ENCODE measurements at regions not wholly inside any gene's neighbourhood (a gene's known extent, or its start where the extent isn't known, plus 50 kb on each side); places are given as distances from the start of the nearest gene placed in this dataset.

DNA sequence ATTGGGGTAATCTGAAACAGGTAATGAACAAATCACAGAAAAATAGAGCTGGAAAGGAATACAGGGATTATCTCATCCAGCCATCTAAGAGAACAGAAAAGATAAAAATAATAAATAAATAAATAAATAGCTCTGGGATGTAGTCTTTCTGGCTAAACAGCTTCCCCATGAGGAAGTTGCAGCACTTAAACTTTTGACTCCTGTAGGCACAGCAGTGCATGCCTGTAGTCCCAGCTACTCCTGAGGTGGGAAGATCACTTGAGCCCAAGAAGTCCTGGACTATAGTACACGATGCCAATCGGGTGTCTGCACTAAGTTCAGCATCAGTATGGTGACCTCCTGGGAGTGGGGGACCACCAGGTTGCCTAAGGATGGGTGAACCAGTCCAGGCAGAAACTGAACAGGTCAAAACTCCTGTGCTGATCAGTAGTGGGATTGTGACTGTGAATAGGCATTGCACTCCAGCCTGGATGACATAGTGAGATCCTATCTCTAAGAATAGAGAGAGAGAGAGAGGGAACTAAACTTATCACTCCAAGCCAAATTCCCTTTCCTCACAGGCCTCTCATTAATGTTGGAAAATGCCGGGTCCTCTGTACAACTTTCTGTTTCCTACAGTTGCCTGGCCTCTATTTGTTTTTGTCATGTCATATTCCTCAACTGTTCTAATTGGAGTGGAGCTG, 61.7 kb upstream of the CDK13 start:
- DNase-seq (ENCODE audit: low read depth in 2 of 2), result no peak

DNA sequence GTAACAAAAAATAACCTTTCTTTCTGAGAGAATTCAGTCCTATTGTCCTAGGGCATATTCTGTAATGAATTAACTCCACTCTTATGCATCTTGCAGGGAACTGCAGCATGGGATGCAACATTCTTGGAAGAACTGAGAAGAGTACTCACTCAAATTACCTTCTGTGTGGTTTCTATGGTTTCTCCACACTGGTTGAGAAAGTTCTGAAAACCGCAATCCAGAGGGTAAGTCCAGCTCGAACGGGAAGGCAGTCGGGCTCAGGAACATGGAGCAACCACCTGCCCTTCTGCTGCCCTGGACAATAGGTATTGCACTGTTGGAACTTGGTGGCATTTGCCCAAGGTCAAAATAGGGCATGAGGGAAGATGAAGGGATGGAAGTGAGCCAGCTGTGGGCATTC, 59.6 kb upstream of the CDK13 start:
- DNase-seq (ENCODE audit: low read depth in 2 of 2), result no peak

DNA sequence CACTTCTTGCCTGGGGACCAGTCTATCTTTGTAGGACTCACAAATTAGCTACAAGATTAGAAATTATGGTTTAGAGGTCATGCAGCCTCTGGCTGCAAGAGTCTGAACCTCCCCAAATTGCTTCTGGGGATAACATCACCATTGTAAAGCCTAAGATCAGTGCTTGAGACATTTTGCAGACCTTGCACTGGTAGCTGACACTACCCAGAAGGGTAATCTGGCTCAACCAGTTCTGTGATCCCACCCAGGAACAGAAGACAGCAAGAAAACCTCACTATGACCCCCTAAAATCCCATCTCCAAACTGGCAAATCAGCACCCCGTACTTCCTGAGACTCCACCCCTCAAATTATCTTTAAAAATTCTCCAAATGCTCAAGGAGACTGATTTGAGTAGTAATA, 58.2 kb upstream of the CDK13 start:
- DNase-seq (ENCODE audit: low read depth in 2 of 2), result no peak

GRCh38 chr7:39892361-39892760, 57.7 kb upstream of the CDK13 start:
- no peak for DNase-seq (ENCODE audit: low read depth in 2 of 2)

- DNase-seq (ENCODE audit: low read depth in 2 of 2), result peak in 1 of 2 donors; percentile 39
These were observed 55.2 kb upstream of the CDK13 start for GRCh38 chr7:39894904-39895303.

DNA sequence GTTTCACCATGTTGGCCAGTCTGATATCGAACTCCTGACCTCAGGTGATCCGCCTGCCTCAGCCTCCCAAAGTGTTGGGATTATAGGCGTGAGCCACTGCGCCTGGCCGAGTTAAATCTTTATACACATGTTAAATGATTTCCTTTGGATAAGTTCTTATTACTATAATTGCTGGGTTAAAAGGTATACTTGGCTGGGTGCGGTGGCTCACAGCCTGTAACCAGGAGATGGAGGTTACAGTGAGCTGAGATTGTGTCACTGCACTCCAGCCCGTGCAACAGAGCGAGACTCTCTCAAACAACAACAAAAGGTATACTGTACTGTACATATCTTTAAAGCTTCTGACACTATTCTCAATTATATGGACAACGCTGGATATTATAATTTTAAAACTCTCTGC, 53.2 kb upstream of the CDK13 start:
- DNase-seq (ENCODE audit: low read depth in 2 of 2), result no peak

GRCh38 chr7:39898867-39899266, 51.2 kb upstream of the CDK13 start:
- no peak for DNase-seq (ENCODE audit: low read depth in 2 of 2)

Data from lung microvascular endothelial cell (primary cell).